ENCODE measurements at regions not wholly inside any gene's neighbourhood (a gene's known extent, or its start where the extent isn't known, plus 50 kb on each side); places are given as distances from the start of the nearest gene placed in this dataset.
"Not testable (repeated sequence)": the region's sequence is repeated elsewhere in the genome, so short reads cannot be mapped to it uniquely, and the experiment has no call there.

- Mint-ChIP-seq H3K27me3 (no peaks in the 10 kb centered on the region), H3K4me3 (no peak overlapping the region), H3K36me3 (ENCODE audit: low read depth) (no peaks in the 10 kb centered on the region), H3K27ac (no peak overlapping the region), H3K9me3 (peaks cover 13% of the 10 kb centered on the region), H3K4me1 (ENCODE audit: low read depth) (no peaks in the 10 kb centered on the region)
- intact Hi-C loops (cut with micrococcal nuclease), result no loop called here
Observed at GRCh38 chr9:82894961-82895821, 167.8 kb downstream of the RASEF start.

DNA sequence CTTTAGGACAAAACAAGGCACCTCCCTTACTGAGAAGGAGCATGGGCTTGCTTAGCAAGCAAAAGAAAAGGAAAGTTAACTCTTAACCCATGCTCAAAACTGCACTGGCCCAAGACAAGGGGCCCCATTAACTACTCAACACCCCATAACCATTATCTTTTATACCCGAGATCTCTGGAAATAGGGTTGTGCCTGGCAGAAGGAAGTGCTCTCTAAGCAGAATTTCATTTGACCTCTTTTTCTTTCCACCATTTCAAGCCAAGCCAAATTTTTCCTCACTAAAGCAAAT lies 167.2 kb downstream of the RASEF start:
- H3K4me3 Mint-ChIP-seq, result no peak overlapping the region
- H3K36me3 Mint-ChIP-seq (ENCODE audit: low read depth), result no peaks in the 10 kb centered on the region
- intact Hi-C loops (cut with micrococcal nuclease), result no loop called here
- no peak overlapping the region for H3K27ac Mint-ChIP-seq
- no peaks in the 10 kb centered on the region for H3K4me1 Mint-ChIP-seq (ENCODE audit: low read depth)
- no peaks in the 10 kb centered on the region for H3K27me3 Mint-ChIP-seq
- H3K9me3 Mint-ChIP-seq, result peaks cover 13% of the 10 kb centered on the region

GRCh38 chr9:82903503-82903902 lies 159.4 kb downstream of the RASEF start:
- intact Hi-C loops (cut with micrococcal nuclease), result no loop called here
- H3K36me3 Mint-ChIP-seq (ENCODE audit: low read depth), result no peaks in the 10 kb centered on the region
- H3K4me1 Mint-ChIP-seq (ENCODE audit: low read depth), result no peaks in the 10 kb centered on the region
- H3K27ac Mint-ChIP-seq, result no peak overlapping the region
- no peaks in the 10 kb centered on the region for H3K9me3 Mint-ChIP-seq
- no peaks in the 10 kb centered on the region for H3K27me3 Mint-ChIP-seq
- H3K4me3 Mint-ChIP-seq, result no peak overlapping the region

- no peaks in the 10 kb centered on the region for H3K36me3 Mint-ChIP-seq (ENCODE audit: low read depth)
- H3K4me3 Mint-ChIP-seq, result no peak overlapping the region
- intact Hi-C loops (cut with micrococcal nuclease), result no loop called here
- H3K9me3 Mint-ChIP-seq, result peaks cover 23% of the 10 kb centered on the region
- no peaks in the 10 kb centered on the region for H3K4me1 Mint-ChIP-seq (ENCODE audit: low read depth)
- no peak overlapping the region for H3K27ac Mint-ChIP-seq
- H3K27me3 Mint-ChIP-seq, result no peaks in the 10 kb centered on the region
Observed at GRCh38 chr9:82911996-82912395, 150.9 kb downstream of the RASEF start.

DNA sequence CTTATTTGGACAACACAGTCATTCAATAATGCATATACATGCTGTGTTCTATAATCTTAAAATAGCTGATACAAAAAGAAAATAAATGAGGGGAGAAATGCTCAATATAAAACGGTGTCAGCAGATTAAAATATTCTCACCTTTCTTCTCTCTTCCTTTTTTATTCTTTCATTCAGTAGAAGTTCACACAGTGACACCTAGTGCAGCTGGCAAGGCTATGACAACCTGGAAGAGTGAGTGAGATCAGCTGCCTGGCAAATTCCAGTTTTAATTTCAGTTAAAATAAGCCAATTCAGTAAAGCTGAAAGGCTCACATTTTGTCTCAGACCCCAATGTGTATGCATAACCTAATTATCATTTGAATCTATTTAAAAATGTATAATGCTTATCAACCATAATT lies 150.3 kb downstream of the RASEF start:
- Mint-ChIP-seq H3K27me3 (no peaks in the 10 kb centered on the region), H3K36me3 (ENCODE audit: low read depth) (no peaks in the 10 kb centered on the region), H3K27ac (no peak overlapping the region), H3K9me3 (peaks cover 28% of the 10 kb centered on the region), H3K4me3 (no peak overlapping the region), H3K4me1 (ENCODE audit: low read depth) (no peaks in the 10 kb centered on the region)
- intact Hi-C loops (cut with micrococcal nuclease), result no loop called here

- H3K27me3 Mint-ChIP-seq; H3K36me3 Mint-ChIP-seq (ENCODE audit: low read depth); H3K27ac Mint-ChIP-seq; H3K4me3 Mint-ChIP-seq; H3K4me1 Mint-ChIP-seq (ENCODE audit: low read depth); intact Hi-C loops (cut with micrococcal nuclease): not testable (repeated sequence)
- H3K9me3 Mint-ChIP-seq, result peaks cover 28% of the 10 kb centered on the region
Observed at GRCh38 chr9:82916238-82916637, 146.7 kb downstream of the RASEF start.

- intact Hi-C loops (cut with micrococcal nuclease), result no loop called here
- no peaks in the 10 kb centered on the region for H3K4me1 Mint-ChIP-seq (ENCODE audit: low read depth)
- no peak overlapping the region for H3K27ac Mint-ChIP-seq
- H3K36me3 Mint-ChIP-seq (ENCODE audit: low read depth), result no peaks in the 10 kb centered on the region
- H3K9me3 Mint-ChIP-seq, result peaks cover 24% of the 10 kb centered on the region
- no peak overlapping the region for H3K4me3 Mint-ChIP-seq
- no peaks in the 10 kb centered on the region for H3K27me3 Mint-ChIP-seq
Observed at GRCh38 chr9:82920154-82920553, 142.8 kb downstream of the RASEF start.

DNA sequence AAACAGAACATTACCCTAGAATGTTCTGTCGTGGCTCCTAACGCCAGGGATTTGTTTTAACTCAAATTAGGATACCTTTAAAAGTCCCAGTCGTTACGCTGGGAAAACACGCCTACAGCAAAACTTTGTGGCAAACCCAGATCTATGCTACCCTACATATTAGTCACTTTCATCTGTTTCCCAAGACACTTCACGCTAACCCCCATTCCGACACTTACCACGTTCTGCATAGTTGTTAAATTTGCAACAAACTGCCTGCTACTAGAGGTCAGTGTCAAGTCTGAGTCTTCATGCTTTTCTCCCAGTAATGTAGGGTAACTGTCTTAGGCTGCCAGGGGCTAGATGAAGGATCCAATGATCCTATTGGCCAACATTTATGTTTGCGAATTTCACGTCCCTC lies 140.3 kb downstream of the RASEF start:
- Mint-ChIP-seq H3K27me3 (no peaks in the 10 kb centered on the region), H3K27ac (no peak overlapping the region), H3K4me3 (no peak overlapping the region), H3K36me3 (ENCODE audit: low read depth) (no peaks in the 10 kb centered on the region), H3K9me3 (no peaks in the 10 kb centered on the region), H3K4me1 (ENCODE audit: low read depth) (no peaks in the 10 kb centered on the region)
- intact Hi-C loops (cut with micrococcal nuclease), result no loop called here

- intact Hi-C loops (cut with micrococcal nuclease), result no loop called here
- Mint-ChIP-seq H3K9me3 (no peaks in the 10 kb centered on the region), H3K4me3 (no peak overlapping the region), H3K27ac (no peak overlapping the region), H3K4me1 (ENCODE audit: low read depth) (no peaks in the 10 kb centered on the region), H3K27me3 (no peaks in the 10 kb centered on the region), H3K36me3 (ENCODE audit: low read depth) (no peaks in the 10 kb centered on the region)
Observed at GRCh38 chr9:82923092-82923911, 139.6 kb downstream of the RASEF start.

- intact Hi-C loops (cut with micrococcal nuclease), result no loop called here
- H3K4me1 Mint-ChIP-seq (ENCODE audit: low read depth), result no peaks in the 10 kb centered on the region
- no peak overlapping the region for H3K4me3 Mint-ChIP-seq
- no peaks in the 10 kb centered on the region for H3K27me3 Mint-ChIP-seq
- no peaks in the 10 kb centered on the region for H3K36me3 Mint-ChIP-seq (ENCODE audit: low read depth)
- H3K27ac Mint-ChIP-seq, result no peak overlapping the region
- H3K9me3 Mint-ChIP-seq, result no peaks in the 10 kb centered on the region
Observed at GRCh38 chr9:82923912-82924605, 138.9 kb downstream of the RASEF start.

All from dendritic cell treated with granulocyte-macrophage colony-stimulating factor and Interleukin-4, amounts not matched to agents 40 ng/mL and 50 ng/mL, for 4 days (primary cell).